ENCODE measurements at regions not wholly inside any gene's neighbourhood (a gene's known extent, or its start where the extent isn't known, plus 50 kb on each side); places are given as distances from the start of the nearest gene placed in this dataset.

- TF ChIP-seq CTCF (IDR thresholded peaks at IDR 0.05), result no peak
- DNase-seq (ENCODE audit: low spot score), result no peak
- Histone ChIP-seq H3K27me3 (no peaks in the 10 kb centered on the region), H3K9me3 (no peaks in the 10 kb centered on the region), H3K4me1 (no peaks in the 10 kb centered on the region), H3K27ac (no peak overlapping the region), H3K36me3 (no peaks in the 10 kb centered on the region), H3K4me3 (no peak overlapping the region)
Observed at GRCh38 chr16:6034511-6034910, 936.9 kb upstream of the EEF2KMT start.

GRCh38 chr16:6032438-6032837 lies 934.8 kb upstream of the EEF2KMT start:
- TF ChIP-seq CTCF (IDR thresholded peaks at IDR 0.05), result no peak
- H3K9me3 ChIP-seq, result no peaks in the 10 kb centered on the region
- H3K4me3 ChIP-seq, result no peak overlapping the region
- no peaks in the 10 kb centered on the region for H3K4me1 ChIP-seq
- DNase-seq (ENCODE audit: low spot score), result no peak
- no peaks in the 10 kb centered on the region for H3K27me3 ChIP-seq
- H3K27ac ChIP-seq, result no peak overlapping the region
- H3K36me3 ChIP-seq, result no peaks in the 10 kb centered on the region

GRCh38 chr16:6031567-6031966 lies 934.0 kb upstream of the EEF2KMT start:
- no peaks in the 10 kb centered on the region for H3K36me3 ChIP-seq

GRCh38 chr16:6031102-6031501 lies 933.5 kb upstream of the EEF2KMT start:
- no peaks in the 10 kb centered on the region for H3K4me1 ChIP-seq
- H3K36me3 ChIP-seq, result no peaks in the 10 kb centered on the region
- no peak overlapping the region for H3K4me3 ChIP-seq
- no peak for DNase-seq (ENCODE audit: low spot score)
- no peaks in the 10 kb centered on the region for H3K9me3 ChIP-seq
- TF ChIP-seq CTCF (IDR thresholded peaks at IDR 0.05), result no peak
- no peak overlapping the region for H3K27ac ChIP-seq
- H3K27me3 ChIP-seq, result no peaks in the 10 kb centered on the region

More at GRCh38 chr16:6031567-6031966, 934.0 kb upstream of the EEF2KMT start:
- H3K4me1 ChIP-seq, result no peaks in the 10 kb centered on the region
- no peak for TF ChIP-seq CTCF (IDR thresholded peaks at IDR 0.05)
- H3K27me3 ChIP-seq, result no peaks in the 10 kb centered on the region
- H3K27ac ChIP-seq, result no peak overlapping the region
- no peak for DNase-seq (ENCODE audit: low spot score)
- H3K4me3 ChIP-seq, result no peak overlapping the region
- no peaks in the 10 kb centered on the region for H3K9me3 ChIP-seq

GRCh38 chr16:6027733-6028132 lies 930.1 kb upstream of the EEF2KMT start:
- Histone ChIP-seq H3K36me3 (no peaks in the 10 kb centered on the region), H3K27ac (no peak overlapping the region), H3K4me3 (no peak overlapping the region), H3K9me3 (no peaks in the 10 kb centered on the region), H3K27me3 (no peaks in the 10 kb centered on the region), H3K4me1 (no peaks in the 10 kb centered on the region)
- no peak for DNase-seq (ENCODE audit: low spot score)
- TF ChIP-seq CTCF (IDR thresholded peaks at IDR 0.05), result no peak

- Histone ChIP-seq H3K4me3 (no peak overlapping the region), H3K27ac (no peak overlapping the region), H3K27me3 (peaks cover 0 to 9% of the 10 kb centered on the region in 2 donors), H3K9me3 (no peaks in the 10 kb centered on the region), H3K36me3 (no peaks in the 10 kb centered on the region), H3K4me1 (peaks cover 0 to 11% of the 10 kb centered on the region in 2 donors)
- no peak for DNase-seq (ENCODE audit: low spot score)
- no peak for TF ChIP-seq CTCF (IDR thresholded peaks at IDR 0.05)
Observed at GRCh38 chr16:6023449-6023848, 925.9 kb upstream of the EEF2KMT start.

All from right atrium auricular region (tissue), 2 donors.